ENCODE measurements at regions not wholly inside any gene's neighbourhood (a gene's known extent, or its start where the extent isn't known, plus 50 kb on each side); places are given as distances from the start of the nearest gene placed in this dataset.
A peak's percentile ranks its signal among the peaks of the same experiment; 100 is the strongest.

- no peak for DNase-seq (ENCODE audit: low spot score)
Observed at GRCh38 chr1:55416164-55416842, 201.1 kb upstream of the USP24 start.

GRCh38 chr1:55413286-55413685, 198.1 kb upstream of the USP24 start:
- no peak for DNase-seq (ENCODE audit: low spot score)

- no peak for DNase-seq (ENCODE audit: low spot score)
Observed at GRCh38 chr1:55412060-55412459, 196.9 kb upstream of the USP24 start.

- no peak for DNase-seq (ENCODE audit: low spot score)
Observed at GRCh38 chr1:55402671-55403464, 187.7 kb upstream of the USP24 start.

- DNase-seq (ENCODE audit: low spot score): no peak
Observed at GRCh38 chr1:55402142-55402541, 187.0 kb upstream of the USP24 start.

- DNase-seq (ENCODE audit: low spot score): no peak
Observed at GRCh38 chr1:55400508-55400907, 185.3 kb upstream of the USP24 start.

- no peak for DNase-seq (ENCODE audit: low spot score)
Observed at GRCh38 chr1:55399346-55399745, 184.2 kb upstream of the USP24 start.

- DNase-seq (ENCODE audit: low spot score): no peak
Observed at GRCh38 chr1:55396381-55396891, 181.3 kb upstream of the USP24 start.

- no peak for DNase-seq (ENCODE audit: low spot score)
Observed at GRCh38 chr1:55388960-55389359, 173.8 kb upstream of the USP24 start.

- DNase-seq (ENCODE audit: low spot score): no peak
Observed at GRCh38 chr1:55387145-55387544, 172.0 kb upstream of the USP24 start.

GRCh38 chr1:55386456-55386855, 171.3 kb upstream of the USP24 start:
- no peak for DNase-seq (ENCODE audit: low spot score)

GRCh38 chr1:55385402-55386018, 170.3 kb upstream of the USP24 start:
- DNase-seq (ENCODE audit: low spot score): no peak

GRCh38 chr1:55384637-55385036, 169.5 kb upstream of the USP24 start:
- no peak for DNase-seq (ENCODE audit: low spot score)

GRCh38 chr1:55382806-55383305, 167.7 kb upstream of the USP24 start:
- no peak for DNase-seq (ENCODE audit: low spot score)

GRCh38 chr1:55381983-55382382, 166.8 kb upstream of the USP24 start:
- no peak for DNase-seq (ENCODE audit: low spot score)

GRCh38 chr1:55381491-55381890, 166.3 kb upstream of the USP24 start:
- DNase-seq (ENCODE audit: low spot score): no peak

GRCh38 chr1:55380355-55380970, 165.3 kb upstream of the USP24 start:
- DNase-seq (ENCODE audit: low spot score): no peak

GRCh38 chr1:55378582-55378981, 163.4 kb upstream of the USP24 start:
- DNase-seq (ENCODE audit: low spot score): peak; percentile 70

- no peak for DNase-seq (ENCODE audit: low spot score)
Observed at GRCh38 chr1:55376897-55377296, 161.7 kb upstream of the USP24 start.

GRCh38 chr1:55375617-55376258, 160.6 kb upstream of the USP24 start:
- peak; percentile 73 for DNase-seq (ENCODE audit: low spot score)

- DNase-seq (ENCODE audit: low spot score): no peak
Observed at GRCh38 chr1:55374801-55375616, 159.8 kb upstream of the USP24 start.

Data from iPS-NIHi11 (cell line).